ENCODE measurements at regions not wholly inside any gene's neighbourhood (a gene's known extent, or its start where the extent isn't known, plus 50 kb on each side); places are given as distances from the start of the nearest gene placed in this dataset.

- Histone ChIP-seq H3K9ac (ENCODE audit: low read length) (no peak overlapping the region), H3K79me2 (ENCODE audit: insufficient read depth, low read length) (no peaks in the 10 kb centered on the region), H3K36me3 (ENCODE audit: control insufficient read depth in 1 of 2, insufficient read depth in 2 of 2, low read length in 2 of 2) (no peaks in the 10 kb centered on the region), H3K4me2 (ENCODE audit: low read length) (no peak overlapping the region), H3K27me3 (ENCODE audit: insufficient read depth, low read length) (no peaks in the 10 kb centered on the region), H3K9me2 (ENCODE audit: insufficient read depth) (no peaks in the 10 kb centered on the region), H4K20me1 (ENCODE audit: insufficient read depth) (no peaks in the 10 kb centered on the region), H2AFZ (ENCODE audit: low read depth, low read length, poor library complexity, severe bottlenecking) (no peak overlapping the region), H3K9me3 (ENCODE audit: control insufficient read depth in 1 of 2, insufficient read depth in 1 of 2, low read depth in 1 of 2, low read length in 2 of 2) (no peaks in the 10 kb centered on the region), H3K4me3 (replicated peaks in 1 of 2; ENCODE audit: low read depth in 1 of 2, low read length in 2 of 2) (no peak overlapping the region), H3K4me1 (ENCODE audit: control insufficient read depth in 1 of 2, insufficient read depth in 2 of 2, low read length in 2 of 2) (no peaks in the 10 kb centered on the region), H3K27ac (ENCODE audit: low read depth, low read length) (no peak overlapping the region)
- ChIA-PET CTCF (no interaction called here), POLR2A (no interaction called here), RAD21 (ENCODE audit: low non-redundant PET in 1 of 2, low total read pairs in 2 of 2, uncharacterized antibody in 2 of 2, unreplicated experiment in 2 of 2) (no interaction called here)
- no TSS peak for BruUV-seq (replicated peaks)
- DNase-seq (ENCODE audit: low read depth, low spot score) = no peak
- ATAC-seq = no peak
- intact Hi-C loops (cut with micrococcal nuclease) = no loop called here
- TF ChIP-seq EZH2 (IDR thresholded peaks at IDR 0.05) (no peak), ZNF274 (IDR thresholded peaks at IDR 0.05; ENCODE audit: low read depth, low read length) (no peak), TCF7L2 (IDR thresholded peaks at IDR 0.05; ENCODE audit: borderline replicate concordance, extremely low read depth, insufficient read depth, insufficient read length) (no peak)
- TF ChIP-seq, protein P1, sequence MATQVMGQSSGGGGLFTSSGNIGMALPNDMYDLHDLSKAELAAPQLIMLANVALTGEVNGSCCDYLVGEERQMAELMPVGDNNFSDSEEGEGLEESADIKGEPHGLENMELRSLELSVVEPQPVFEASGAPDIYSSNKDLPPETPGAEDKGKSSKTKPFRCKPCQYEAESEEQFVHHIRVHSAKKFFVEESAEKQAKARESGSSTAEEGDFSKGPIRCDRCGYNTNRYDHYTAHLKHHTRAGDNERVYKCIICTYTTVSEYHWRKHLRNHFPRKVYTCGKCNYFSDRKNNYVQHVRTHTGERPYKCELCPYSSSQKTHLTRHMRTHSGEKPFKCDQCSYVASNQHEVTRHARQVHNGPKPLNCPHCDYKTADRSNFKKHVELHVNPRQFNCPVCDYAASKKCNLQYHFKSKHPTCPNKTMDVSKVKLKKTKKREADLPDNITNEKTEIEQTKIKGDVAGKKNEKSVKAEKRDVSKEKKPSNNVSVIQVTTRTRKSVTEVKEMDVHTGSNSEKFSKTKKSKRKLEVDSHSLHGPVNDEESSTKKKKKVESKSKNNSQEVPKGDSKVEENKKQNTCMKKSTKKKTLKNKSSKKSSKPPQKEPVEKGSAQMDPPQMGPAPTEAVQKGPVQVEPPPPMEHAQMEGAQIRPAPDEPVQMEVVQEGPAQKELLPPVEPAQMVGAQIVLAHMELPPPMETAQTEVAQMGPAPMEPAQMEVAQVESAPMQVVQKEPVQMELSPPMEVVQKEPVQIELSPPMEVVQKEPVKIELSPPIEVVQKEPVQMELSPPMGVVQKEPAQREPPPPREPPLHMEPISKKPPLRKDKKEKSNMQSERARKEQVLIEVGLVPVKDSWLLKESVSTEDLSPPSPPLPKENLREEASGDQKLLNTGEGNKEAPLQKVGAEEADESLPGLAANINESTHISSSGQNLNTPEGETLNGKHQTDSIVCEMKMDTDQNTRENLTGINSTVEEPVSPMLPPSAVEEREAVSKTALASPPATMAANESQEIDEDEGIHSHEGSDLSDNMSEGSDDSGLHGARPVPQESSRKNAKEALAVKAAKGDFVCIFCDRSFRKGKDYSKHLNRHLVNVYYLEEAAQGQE (IDR thresholded peaks at IDR 0.05; ENCODE audit: low read depth) = no peak
These were observed 100.4 kb upstream of the SEMA3D start for GRCh38 chr7:85287106-85287825.

DNA sequence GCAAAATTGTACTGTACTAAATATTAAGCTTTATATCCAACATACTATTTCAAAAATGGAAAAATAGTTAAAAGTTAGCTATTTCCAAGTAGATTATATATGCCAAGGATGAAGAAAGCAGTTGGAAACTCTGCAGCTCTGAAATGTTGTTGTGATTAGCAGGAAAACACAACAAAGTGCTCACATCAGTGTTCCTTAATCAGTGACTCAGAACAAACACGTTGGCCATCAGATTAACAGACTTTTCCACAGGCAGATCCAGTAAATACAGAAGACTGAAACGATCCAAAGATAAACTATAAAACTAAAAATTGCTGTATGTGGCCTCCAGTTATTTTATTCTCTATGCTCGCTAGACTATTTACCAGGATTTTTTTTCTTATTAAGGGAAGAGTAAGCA is 99.6 kb upstream of the SEMA3D start:
- RAD21 ChIA-PET (ENCODE audit: low non-redundant PET in 1 of 2, low total read pairs in 2 of 2, uncharacterized antibody in 2 of 2, unreplicated experiment in 2 of 2) = no interaction called here
- TF ChIP-seq, protein P1 (IDR thresholded peaks at IDR 0.05; ENCODE audit: low read depth) = no peak
- TF ChIP-seq FOSL1 (IDR thresholded peaks at IDR 0.05; ENCODE audit: low read depth) (no peak), SRF (IDR thresholded peaks at IDR 0.05; ENCODE audit: low read depth) (no peak)

More for the DNA sequence above, 99.6 kb upstream of the SEMA3D start:
- Histone ChIP-seq H2AFZ (ENCODE audit: low read depth, low read length, poor library complexity, severe bottlenecking) (no peak overlapping the region), H3K4me1 (ENCODE audit: control insufficient read depth in 1 of 2, insufficient read depth in 2 of 2, low read length in 2 of 2) (no peaks in the 10 kb centered on the region), H3K79me2 (ENCODE audit: insufficient read depth, low read length) (no peaks in the 10 kb centered on the region), H3K9me2 (ENCODE audit: insufficient read depth) (no peaks in the 10 kb centered on the region), H3K36me3 (ENCODE audit: control insufficient read depth in 1 of 2, insufficient read depth in 2 of 2, low read length in 2 of 2) (no peaks in the 10 kb centered on the region), H3K27me3 (ENCODE audit: insufficient read depth, low read length) (no peaks in the 10 kb centered on the region), H3K9ac (ENCODE audit: low read length) (no peak overlapping the region), H3K4me3 (replicated peaks in 1 of 2; ENCODE audit: low read depth in 1 of 2, low read length in 2 of 2) (no peak overlapping the region), H3K9me3 (ENCODE audit: control insufficient read depth in 1 of 2, insufficient read depth in 1 of 2, low read depth in 1 of 2, low read length in 2 of 2) (no peaks in the 10 kb centered on the region), H3K27ac (ENCODE audit: low read depth, low read length) (no peak overlapping the region), H3K4me2 (ENCODE audit: low read length) (no peak overlapping the region), H4K20me1 (ENCODE audit: insufficient read depth) (no peaks in the 10 kb centered on the region)
- CTCF ChIA-PET = no interaction called here
- POLR2A ChIA-PET = no interaction called here
- intact Hi-C loops (cut with micrococcal nuclease) = no loop called here
- no TSS peak for BruUV-seq (replicated peaks)
- no peak for ATAC-seq
- DNase-seq (ENCODE audit: low read depth, low spot score) = no peak
